Ishikawa (cell line): ENCODE measurements at regions not wholly inside any gene's neighbourhood (a gene's known extent, or its start where the extent isn't known, plus 50 kb on each side); places are given as distances from the start of the nearest gene placed in this dataset.

Experiments
- CEBPB ChIP-seq: IDR thresholded peaks from 2 replicates; pipeline ENCODE4 v1.6.1; 2012
- CREB1 ChIP-seq: IDR thresholded peaks from 2 replicates; pipeline ENCODE4 v1.6.1; 2012; ENCODE audit warnings: low read depth
- EGR1 ChIP-seq: IDR thresholded peaks from 2 replicates; pipeline ENCODE4 v1.6.1; 2012
- EP300 ChIP-seq: IDR thresholded peaks from 2 replicates; pipeline ENCODE4 v1.6.1; 2012; ENCODE audit warnings: borderline replicate concordance
- FOXM1 ChIP-seq: IDR thresholded peaks from 2 replicates; pipeline ENCODE4 v1.6.1; 2012; ENCODE audit warnings: low read depth, borderline replicate concordance
- MAX ChIP-seq: IDR thresholded peaks from 2 replicates; pipeline ENCODE4 v1.6.1; 2012
- NFIC ChIP-seq: IDR thresholded peaks from 2 replicates; pipeline ENCODE4 v1.6.1; 2012
- RAD21 ChIP-seq: IDR thresholded peaks from 2 replicates; pipeline ENCODE4 v1.6.1; 2012; ENCODE audit warnings: low read depth
- REST ChIP-seq: IDR thresholded peaks from 2 replicates; pipeline ENCODE4 v1.6.1; 2012; ENCODE audit warnings: low read depth, mild to moderate bottlenecking
- TAF1 ChIP-seq: IDR thresholded peaks from 2 replicates; pipeline ENCODE4 v1.6.1; 2012; ENCODE audit warnings: low read depth, mild to moderate bottlenecking
- TCF12 ChIP-seq: IDR thresholded peaks from 2 replicates; pipeline ENCODE4 v1.6.1; 2012; ENCODE audit warnings: low read depth
- TEAD4 ChIP-seq: IDR thresholded peaks from 2 replicates; pipeline ENCODE4 v1.6.1; 2012
- USF1 ChIP-seq: IDR thresholded peaks from 2 replicates; pipeline ENCODE4 v1.6.1; 2012
- YY1 ChIP-seq: IDR thresholded peaks from 2 replicates; pipeline ENCODE4 v1.6.1; 2012; ENCODE audit warnings: low read depth
- ZBTB7A ChIP-seq: IDR thresholded peaks from 2 replicates; pipeline ENCODE4 v1.6.1; 2012; ENCODE audit warnings: low read depth

- no peak for TF ChIP-seq TAF1
- TF ChIP-seq RAD21: no peak
These were observed 615.4 kb upstream of the GRID2 start for GRCh38 chr4:91688413-91688812.

GRCh38 chr4:91729851-91730250 is 573.9 kb upstream of the GRID2 start:
- no peak for TF ChIP-seq MAX
- TF ChIP-seq TEAD4: no peak
- no peak for TF ChIP-seq USF1
- TF ChIP-seq TAF1: no peak
- TF ChIP-seq CEBPB: no peak
- no peak for TF ChIP-seq CREB1
- no peak for TF ChIP-seq FOXM1
- TF ChIP-seq ZBTB7A: no peak
- TF ChIP-seq EGR1: no peak
- no peak for TF ChIP-seq RAD21
- no peak for TF ChIP-seq YY1
- TF ChIP-seq EP300: no peak
- TF ChIP-seq NFIC: no peak

- TF ChIP-seq TEAD4: no peak
- no peak for TF ChIP-seq CEBPB
- TF ChIP-seq RAD21: peak; percentile 10; the same call in 1 of the 2 replicates
- no peak for TF ChIP-seq MAX
- no peak for TF ChIP-seq EP300
- no peak for TF ChIP-seq TAF1
These were observed 569.1 kb upstream of the GRID2 start for GRCh38 chr4:91734682-91735081.

- TF ChIP-seq TEAD4: no peak
- TF ChIP-seq CEBPB: no peak
- no peak for TF ChIP-seq EP300
These were observed 557.2 kb upstream of the GRID2 start for GRCh38 chr4:91746551-91746950.

GRCh38 chr4:91751961-91752360 is 551.8 kb upstream of the GRID2 start:
- no peak for TF ChIP-seq USF1
- no peak for TF ChIP-seq ZBTB7A
- no peak for TF ChIP-seq TEAD4
- TF ChIP-seq EP300: no peak
- TF ChIP-seq CREB1: no peak
- TF ChIP-seq REST: no peak
- TF ChIP-seq RAD21: no peak
- TF ChIP-seq MAX: no peak
- TF ChIP-seq FOXM1: no peak
- no peak for TF ChIP-seq TCF12
- no peak for TF ChIP-seq EGR1
- TF ChIP-seq YY1: no peak
- TF ChIP-seq NFIC: no peak
- no peak for TF ChIP-seq CEBPB
- no peak for TF ChIP-seq TAF1

GRCh38 chr4:91754716-91755115 is 549.0 kb upstream of the GRID2 start:
- TF ChIP-seq CREB1: no peak
- TF ChIP-seq NFIC: no peak
- no peak for TF ChIP-seq RAD21
- TF ChIP-seq ZBTB7A: no peak
- TF ChIP-seq REST: no peak
- no peak for TF ChIP-seq MAX
- no peak for TF ChIP-seq EP300
- TF ChIP-seq FOXM1: no peak
- TF ChIP-seq TEAD4: no peak
- TF ChIP-seq TCF12: no peak
- no peak for TF ChIP-seq TAF1
- no peak for TF ChIP-seq USF1
- TF ChIP-seq EGR1: no peak
- no peak for TF ChIP-seq YY1
- TF ChIP-seq CEBPB: no peak
